Fibroblast of lung (primary cell): ENCODE measurements at regions not wholly inside any gene's neighbourhood (a gene's known extent, or its start where the extent isn't known, plus 50 kb on each side); places are given as distances from the start of the nearest gene placed in this dataset.

Source experiments
- CTCF ChIP-seq, 2 donors: IDR thresholded peaks in 1 of 2; conservative IDR thresholded peaks in 1 of 2; 1 replicate in 1 of 2; 2 replicates in 1 of 2; pipeline ENCODE4 v1.5.1; 2011 to 2012; ENCODE audit warnings: low read length in 2 of 2, control low read depth in 1 of 2, inconsistent platforms in 1 of 2, low read depth in 1 of 2, mild to moderate bottlenecking in 1 of 2
- EZH2 ChIP-seq: IDR thresholded peaks from 2 replicates; pipeline ENCODE4 v1.5.1; 2012; ENCODE audit warnings: low read length, control low read depth, mild to moderate bottlenecking; ENCODE audit errors: missing control alignments

DNA sequence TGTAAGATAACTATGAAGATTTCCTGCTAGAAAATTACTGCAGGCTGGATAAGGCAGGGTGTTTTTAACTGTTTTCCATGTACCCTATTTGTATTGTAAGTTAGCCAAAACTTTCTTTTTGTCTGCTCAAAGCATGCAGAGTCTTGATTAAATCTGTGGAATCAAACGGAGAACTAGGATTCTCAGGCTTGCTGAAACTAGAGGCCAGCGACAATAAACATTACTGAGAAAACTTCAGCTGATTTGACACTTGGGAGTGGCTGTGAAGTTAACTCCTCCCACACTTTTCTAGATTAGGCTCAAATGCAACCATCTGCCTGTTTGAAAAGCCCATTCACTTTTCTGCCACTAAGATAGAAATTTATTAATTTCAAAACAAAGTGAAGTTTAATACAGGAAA lies 153.2 kb upstream of the FRMD4B start:
- TF ChIP-seq CTCF (conservative IDR thresholded peaks at IDR 0.05 in 1 of 2, IDR thresholded peaks at IDR 0.05 in 1 of 2; ENCODE audit: low read depth in 1 of 2, low read length in 2 of 2) (no peak), EZH2 (no peak)
